Breast epithelium (tissue), 3 donors: ENCODE measurements at regions not wholly inside any gene's neighbourhood (a gene's known extent, or its start where the extent isn't known, plus 50 kb on each side); places are given as distances from the start of the nearest gene placed in this dataset.

Experiments used
- POLR2AphosphoS5 ChIP-seq, 3 donors: sonication (generic); formaldehyde crosslinking; IDR thresholded peaks; one replicate each; pipeline ENCODE4 v1.6.1; 2017; ENCODE audit warnings: antibody characterized with exemption in 3 of 3
- TF ChIP-seq, protein P1 (sequence below), 3 donors: fragments of 450-650 bp; IDR thresholded peaks; one replicate each; pipeline ENCODE4 v1.5.1; 2016 to 2017; ENCODE audit warnings: antibody characterized with exemption in 3 of 3, mild to moderate bottlenecking in 3 of 3, moderate library complexity in 3 of 3

DNA sequence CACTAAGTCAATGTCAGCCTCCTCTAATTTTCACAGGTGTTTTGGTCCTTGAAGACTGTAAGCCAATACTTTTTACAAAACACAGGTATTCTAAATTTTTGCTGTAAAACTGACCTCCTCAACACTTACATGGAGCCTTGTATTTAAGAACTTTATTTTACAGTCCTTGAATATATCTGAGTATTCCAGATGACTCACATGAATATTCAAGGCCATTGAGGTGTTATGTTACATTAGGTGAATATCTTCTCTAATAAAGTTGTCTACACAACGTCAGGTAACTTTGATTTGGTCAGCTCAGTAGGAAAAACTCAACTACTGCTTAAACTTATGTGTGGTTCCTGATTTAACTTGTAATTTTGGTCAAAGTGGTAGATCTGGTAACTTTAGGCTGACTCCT, 254.2 kb downstream of the OLFM3 start:
- TF ChIP-seq, protein P1, sequence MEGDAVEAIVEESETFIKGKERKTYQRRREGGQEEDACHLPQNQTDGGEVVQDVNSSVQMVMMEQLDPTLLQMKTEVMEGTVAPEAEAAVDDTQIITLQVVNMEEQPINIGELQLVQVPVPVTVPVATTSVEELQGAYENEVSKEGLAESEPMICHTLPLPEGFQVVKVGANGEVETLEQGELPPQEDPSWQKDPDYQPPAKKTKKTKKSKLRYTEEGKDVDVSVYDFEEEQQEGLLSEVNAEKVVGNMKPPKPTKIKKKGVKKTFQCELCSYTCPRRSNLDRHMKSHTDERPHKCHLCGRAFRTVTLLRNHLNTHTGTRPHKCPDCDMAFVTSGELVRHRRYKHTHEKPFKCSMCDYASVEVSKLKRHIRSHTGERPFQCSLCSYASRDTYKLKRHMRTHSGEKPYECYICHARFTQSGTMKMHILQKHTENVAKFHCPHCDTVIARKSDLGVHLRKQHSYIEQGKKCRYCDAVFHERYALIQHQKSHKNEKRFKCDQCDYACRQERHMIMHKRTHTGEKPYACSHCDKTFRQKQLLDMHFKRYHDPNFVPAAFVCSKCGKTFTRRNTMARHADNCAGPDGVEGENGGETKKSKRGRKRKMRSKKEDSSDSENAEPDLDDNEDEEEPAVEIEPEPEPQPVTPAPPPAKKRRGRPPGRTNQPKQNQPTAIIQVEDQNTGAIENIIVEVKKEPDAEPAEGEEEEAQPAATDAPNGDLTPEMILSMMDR (IDR thresholded peaks at IDR 0.05) = no peak
- no peak for TF ChIP-seq POLR2AphosphoS5 (IDR thresholded peaks at IDR 0.05)
